ENCODE measurements at regions not wholly inside any gene's neighbourhood (a gene's known extent, or its start where the extent isn't known, plus 50 kb on each side); places are given as distances from the start of the nearest gene placed in this dataset.

GRCh38 chr1:34452451-34452850 is 275.7 kb downstream of the C1orf94 start:
- DNase-seq (ENCODE audit: low spot score) (no peak), ATAC-seq (ENCODE audit: low FRiP score) (no peak)
- TF ChIP-seq, protein P1, sequence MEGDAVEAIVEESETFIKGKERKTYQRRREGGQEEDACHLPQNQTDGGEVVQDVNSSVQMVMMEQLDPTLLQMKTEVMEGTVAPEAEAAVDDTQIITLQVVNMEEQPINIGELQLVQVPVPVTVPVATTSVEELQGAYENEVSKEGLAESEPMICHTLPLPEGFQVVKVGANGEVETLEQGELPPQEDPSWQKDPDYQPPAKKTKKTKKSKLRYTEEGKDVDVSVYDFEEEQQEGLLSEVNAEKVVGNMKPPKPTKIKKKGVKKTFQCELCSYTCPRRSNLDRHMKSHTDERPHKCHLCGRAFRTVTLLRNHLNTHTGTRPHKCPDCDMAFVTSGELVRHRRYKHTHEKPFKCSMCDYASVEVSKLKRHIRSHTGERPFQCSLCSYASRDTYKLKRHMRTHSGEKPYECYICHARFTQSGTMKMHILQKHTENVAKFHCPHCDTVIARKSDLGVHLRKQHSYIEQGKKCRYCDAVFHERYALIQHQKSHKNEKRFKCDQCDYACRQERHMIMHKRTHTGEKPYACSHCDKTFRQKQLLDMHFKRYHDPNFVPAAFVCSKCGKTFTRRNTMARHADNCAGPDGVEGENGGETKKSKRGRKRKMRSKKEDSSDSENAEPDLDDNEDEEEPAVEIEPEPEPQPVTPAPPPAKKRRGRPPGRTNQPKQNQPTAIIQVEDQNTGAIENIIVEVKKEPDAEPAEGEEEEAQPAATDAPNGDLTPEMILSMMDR (IDR thresholded peaks at IDR 0.05): no peak

- DNase-seq (ENCODE audit: low spot score): no peak
- TF ChIP-seq, protein P1 (IDR thresholded peaks at IDR 0.05): no peak
- ATAC-seq (ENCODE audit: low FRiP score): no peak
Observed at GRCh38 chr1:34455121-34455520, 278.4 kb downstream of the C1orf94 start.

- DNase-seq (ENCODE audit: low spot score) (no peak), ATAC-seq (ENCODE audit: low FRiP score) (no peak)
- TF ChIP-seq, protein P1 (IDR thresholded peaks at IDR 0.05): no peak
Observed at GRCh38 chr1:34460193-34460592, 283.5 kb downstream of the C1orf94 start.

DNA sequence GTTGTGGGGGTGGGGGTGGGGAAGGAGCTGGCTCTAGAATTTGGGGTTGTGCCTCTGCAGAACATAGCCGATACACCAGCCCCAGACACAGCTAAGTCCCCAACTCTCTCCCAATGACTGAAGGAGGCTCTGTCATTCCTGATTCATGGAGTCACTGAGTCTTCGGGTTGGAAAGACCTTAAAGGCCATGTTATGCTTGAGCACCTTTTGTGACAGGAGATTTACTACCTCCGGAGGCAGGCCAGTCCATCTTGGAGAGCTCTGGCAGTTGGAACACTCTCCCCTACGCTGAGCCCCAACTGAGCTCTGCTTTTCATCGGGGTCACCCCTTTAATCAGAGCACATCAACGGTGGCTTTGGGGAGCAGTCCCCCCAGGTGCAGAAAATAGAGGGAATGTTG is 284.4 kb upstream of the GJB5 start:
- TF ChIP-seq, protein P1 (IDR thresholded peaks at IDR 0.05): no peak
- DNase-seq (ENCODE audit: low spot score) (no peak), ATAC-seq (ENCODE audit: low FRiP score) (no peak)

DNA sequence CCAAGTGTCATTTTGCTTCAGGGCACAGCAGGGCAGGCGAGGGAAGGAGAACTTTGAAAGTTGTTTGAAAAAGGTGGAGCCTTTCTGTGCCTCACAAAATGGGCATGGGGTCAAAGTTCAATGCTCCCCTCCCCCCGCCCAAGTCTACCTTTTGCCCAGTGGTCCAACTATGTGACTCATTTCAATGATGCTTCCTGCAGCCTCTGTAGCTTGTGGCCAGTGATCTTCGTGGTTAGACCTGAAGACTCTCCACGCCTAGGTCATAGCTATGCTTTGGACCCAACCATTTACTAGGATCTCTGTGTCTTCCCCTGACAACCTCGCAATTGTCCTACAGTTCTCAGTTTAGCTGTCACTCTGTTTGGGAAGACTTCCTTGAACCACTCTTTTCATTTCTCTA is 280.3 kb upstream of the GJB5 start:
- DNase-seq (ENCODE audit: low spot score): no peak
- ATAC-seq (ENCODE audit: low FRiP score): no peak

GRCh38 chr1:34476371-34476770 is 278.5 kb upstream of the GJB5 start:
- TF ChIP-seq, protein P1 (IDR thresholded peaks at IDR 0.05): no peak
- no peak for DNase-seq (ENCODE audit: low spot score)
- ATAC-seq (ENCODE audit: low FRiP score): no peak

More for the DNA sequence above, 280.3 kb upstream of the GJB5 start:
- TF ChIP-seq, protein P1 (IDR thresholded peaks at IDR 0.05): no peak

DNA sequence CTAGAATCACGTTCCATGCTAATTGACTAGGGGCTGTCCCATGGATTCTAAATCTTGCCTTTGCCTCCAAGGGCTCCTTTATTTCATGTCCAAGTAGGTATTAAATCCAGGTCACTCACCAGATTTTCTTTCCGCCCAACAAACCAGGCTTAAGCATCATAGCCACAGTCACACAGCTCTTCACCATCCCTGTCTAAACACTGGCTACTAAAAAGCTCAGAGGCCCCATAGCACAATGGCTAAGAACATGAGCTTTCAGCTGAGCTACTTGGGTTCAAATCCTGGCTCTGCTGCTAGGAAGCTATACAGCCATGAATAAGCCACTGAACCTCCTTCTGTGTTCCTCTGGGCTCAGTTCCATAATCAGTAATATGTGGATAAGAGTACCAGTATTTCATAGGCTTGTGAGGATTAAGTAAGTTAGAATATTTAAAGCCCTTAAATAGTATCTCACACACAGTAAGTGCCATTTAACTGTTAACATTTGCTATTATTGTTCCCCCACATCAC is 277.2 kb upstream of the GJB5 start:
- ATAC-seq (ENCODE audit: low FRiP score): no peak

More for the DNA sequence above, 277.2 kb upstream of the GJB5 start:
- DNase-seq (ENCODE audit: low spot score): no peak
- TF ChIP-seq, protein P1 (IDR thresholded peaks at IDR 0.05): no peak

All from omental fat pad (tissue), 3 donors.